Activated CD8-positive, alpha-beta T cell treated with anti-CD3 and anti-CD28 coated beads, Interleukin-2, amount 10 ng/mL, durations not matched to agents 7 days and 5 days (primary cell): ENCODE measurements at regions not wholly inside any gene's neighbourhood (a gene's known extent, or its start where the extent isn't known, plus 50 kb on each side); places are given as distances from the start of the nearest gene placed in this dataset.

ENCODE experiments used
- ATAC-seq: fragments of 150-1000 bp; cut with Tn5 transposase; one replicate; pipeline ENCODE4 v1.10.0; 2021; ENCODE audit warnings: moderate library complexity
- CTCF ChIA-PET: fragments of 350-600 bp; sonication (Branson Sonifier 250); formaldehyde crosslinking; loops from one replicate; lab custom pipeline; 2021; ENCODE audit warnings: antibody characterized with exemption; lab: Charles Lee
- POLR2A ChIA-PET: fragments of 350-600 bp; sonication (Branson Sonifier 250); formaldehyde crosslinking; loops from one replicate; lab custom pipeline; 2021; ENCODE audit warnings: antibody characterized with exemption; lab: Charles Lee
- DNase-seq: peaks from one replicate; pipeline ENCODE4 v3.0.0-alpha.2; 2020
- H3K27ac Mint-ChIP-seq: one replicate; pipeline ENCODE4 v1.8.0; 2021; ENCODE audit warnings: mild to moderate bottlenecking, mixed read lengths
- H3K27me3 Mint-ChIP-seq: one replicate; pipeline ENCODE4 v1.8.0; 2021; ENCODE audit warnings: low read depth, mixed read lengths
- H3K36me3 Mint-ChIP-seq: one replicate; pipeline ENCODE4 v1.8.0; 2021; ENCODE audit warnings: low read depth, mixed read lengths
- H3K4me1 Mint-ChIP-seq: one replicate; pipeline ENCODE4 v1.8.0; 2021; ENCODE audit warnings: low read depth, mixed read lengths
- H3K4me3 Mint-ChIP-seq: one replicate; pipeline ENCODE4 v1.8.0; 2021; ENCODE audit warnings: mild to moderate bottlenecking, mixed read lengths
- H3K9me3 Mint-ChIP-seq: one replicate; pipeline ENCODE4 v1.8.0; 2022; ENCODE audit warnings: mixed read lengths; ENCODE audit not compliant: insufficient read depth

DNA sequence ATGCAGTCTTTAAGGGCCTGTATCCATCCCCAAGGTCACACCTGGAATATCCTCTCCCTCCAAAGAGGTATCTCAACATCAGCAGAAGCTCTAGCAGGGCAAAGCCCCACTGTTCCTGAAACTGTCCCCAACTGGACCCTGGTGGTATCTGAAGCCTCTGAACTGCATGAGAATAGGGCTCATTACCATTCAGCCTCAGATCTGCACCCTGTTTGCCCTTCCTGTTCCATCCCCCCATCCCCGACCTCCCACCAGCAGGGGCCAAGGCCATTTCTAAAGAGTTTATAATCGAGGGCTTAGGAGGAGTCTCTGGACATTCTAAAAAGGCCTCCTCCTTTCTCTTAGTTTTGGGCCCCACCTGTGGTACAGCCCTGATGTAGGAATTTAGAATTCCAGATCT lies 74.0 kb upstream of the THY1 start:
- no peaks in the 10 kb centered on the region for H3K4me1 Mint-ChIP-seq
- DNase-seq (no peak), ATAC-seq (no peak)
- POLR2A ChIA-PET: no interaction called here
- H3K36me3 Mint-ChIP-seq: no peaks in the 10 kb centered on the region
- CTCF ChIA-PET: no interaction called here
- no peaks in the 10 kb centered on the region for H3K9me3 Mint-ChIP-seq
- peaks cover 3% of the 10 kb centered on the region for H3K27me3 Mint-ChIP-seq
- no peak overlapping the region for H3K4me3 Mint-ChIP-seq
- no peak overlapping the region for H3K27ac Mint-ChIP-seq

DNA sequence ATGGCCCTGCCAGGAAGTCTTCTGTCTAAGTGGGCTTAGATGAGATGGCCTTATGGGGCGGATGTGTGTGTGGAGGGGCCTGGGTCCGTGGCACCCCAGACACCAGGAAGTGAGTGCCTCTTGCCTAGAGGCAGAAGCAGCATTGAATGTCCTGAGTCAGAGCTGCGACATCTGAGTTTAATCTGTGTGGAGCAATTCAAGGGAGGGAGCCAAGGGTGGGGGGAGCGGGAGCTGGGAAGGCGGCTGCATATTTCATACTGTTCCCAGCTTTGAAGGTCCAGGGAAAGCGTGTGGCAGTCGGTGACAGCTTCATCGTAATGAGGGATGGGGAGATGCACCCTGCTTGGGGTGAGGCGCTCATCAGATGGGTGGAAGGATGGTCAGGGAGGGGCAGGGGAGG lies 73.5 kb upstream of the THY1 start:
- no peaks in the 10 kb centered on the region for H3K9me3 Mint-ChIP-seq
- POLR2A ChIA-PET: no interaction called here
- H3K36me3 Mint-ChIP-seq: no peaks in the 10 kb centered on the region
- ATAC-seq (no peak), DNase-seq (no peak)
- no peaks in the 10 kb centered on the region for H3K4me1 Mint-ChIP-seq
- no peak overlapping the region for H3K4me3 Mint-ChIP-seq
- H3K27ac Mint-ChIP-seq: no peak overlapping the region
- H3K27me3 Mint-ChIP-seq: peaks cover 3% of the 10 kb centered on the region
- CTCF ChIA-PET: no interaction called here

DNA sequence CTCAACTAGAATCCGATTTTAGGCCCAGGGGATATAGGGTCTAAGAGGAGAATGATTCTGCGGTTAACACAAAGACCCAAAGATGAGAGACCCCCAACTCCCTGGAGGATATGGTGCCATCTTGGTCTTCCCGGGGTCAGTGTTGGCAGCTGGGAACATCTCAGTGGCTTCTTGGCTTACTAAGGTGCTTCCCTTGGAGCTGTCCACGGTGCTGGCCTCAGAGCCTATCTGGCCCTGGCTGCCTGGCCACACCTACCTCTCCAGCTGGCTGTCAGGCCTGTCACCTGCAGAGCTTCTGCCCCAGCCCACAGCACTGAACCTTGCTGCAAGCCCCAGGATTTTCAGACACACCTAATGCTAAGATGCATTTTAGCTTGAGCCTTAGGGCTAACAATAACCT lies 70.7 kb upstream of the THY1 start:
- POLR2A ChIA-PET: no interaction called here
- Mint-ChIP-seq H3K27ac (no peak overlapping the region), H3K36me3 (no peaks in the 10 kb centered on the region), H3K27me3 (no peaks in the 10 kb centered on the region), H3K4me3 (no peak overlapping the region), H3K4me1 (no peaks in the 10 kb centered on the region), H3K9me3 (no peaks in the 10 kb centered on the region)
- CTCF ChIA-PET: interaction anchor here (1.0 kb wide), 1 partner anchor 11 kb away, joined by 3 read pairs; no protein-coding TSS in a partner anchor
- ATAC-seq (no peak), DNase-seq (peak; percentile 34)

DNA sequence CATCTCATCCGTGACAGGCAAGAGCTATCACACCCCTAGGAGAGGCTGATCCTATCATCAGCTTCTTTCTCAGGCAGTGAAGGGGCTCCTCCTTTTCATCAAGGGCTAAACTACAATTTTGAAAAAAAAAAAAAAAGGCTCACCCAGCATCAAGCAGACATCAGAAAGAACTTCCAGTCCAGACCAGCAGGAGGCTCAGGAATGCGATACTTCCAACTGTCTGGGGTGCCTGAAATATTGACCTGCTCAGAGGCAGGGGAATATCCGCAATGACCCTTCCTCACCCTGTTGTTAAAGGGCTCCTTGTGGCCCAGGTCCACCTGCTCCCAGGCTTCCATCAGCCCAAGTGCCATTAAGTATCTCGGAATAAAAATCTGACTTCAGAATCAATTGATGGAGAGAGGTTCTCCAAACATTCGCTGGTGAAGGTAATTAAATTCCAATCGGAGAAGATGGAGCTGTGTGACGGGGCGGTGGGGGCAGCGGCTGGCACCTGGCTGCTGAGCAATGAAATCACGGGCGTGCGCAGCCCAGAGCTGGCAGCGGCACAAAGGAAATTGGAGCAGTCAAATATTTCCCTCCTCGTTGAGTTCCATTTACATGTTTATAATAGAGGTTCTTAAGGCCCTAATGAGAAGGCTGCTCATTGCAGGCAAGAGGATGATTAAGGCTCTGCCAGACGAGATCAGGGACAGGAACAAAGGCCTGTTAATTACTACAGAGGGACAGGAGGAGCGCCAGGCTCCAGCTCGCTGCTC lies 69.0 kb upstream of the THY1 start:
- Mint-ChIP-seq H3K9me3 (no peaks in the 10 kb centered on the region), H3K4me1 (no peaks in the 10 kb centered on the region), H3K36me3 (no peaks in the 10 kb centered on the region), H3K27ac (no peak overlapping the region), H3K4me3 (no peak overlapping the region), H3K27me3 (no peaks in the 10 kb centered on the region)
- DNase-seq (no peak), ATAC-seq (no peak)
- CTCF ChIA-PET: no interaction called here
- POLR2A ChIA-PET: no interaction called here

DNA sequence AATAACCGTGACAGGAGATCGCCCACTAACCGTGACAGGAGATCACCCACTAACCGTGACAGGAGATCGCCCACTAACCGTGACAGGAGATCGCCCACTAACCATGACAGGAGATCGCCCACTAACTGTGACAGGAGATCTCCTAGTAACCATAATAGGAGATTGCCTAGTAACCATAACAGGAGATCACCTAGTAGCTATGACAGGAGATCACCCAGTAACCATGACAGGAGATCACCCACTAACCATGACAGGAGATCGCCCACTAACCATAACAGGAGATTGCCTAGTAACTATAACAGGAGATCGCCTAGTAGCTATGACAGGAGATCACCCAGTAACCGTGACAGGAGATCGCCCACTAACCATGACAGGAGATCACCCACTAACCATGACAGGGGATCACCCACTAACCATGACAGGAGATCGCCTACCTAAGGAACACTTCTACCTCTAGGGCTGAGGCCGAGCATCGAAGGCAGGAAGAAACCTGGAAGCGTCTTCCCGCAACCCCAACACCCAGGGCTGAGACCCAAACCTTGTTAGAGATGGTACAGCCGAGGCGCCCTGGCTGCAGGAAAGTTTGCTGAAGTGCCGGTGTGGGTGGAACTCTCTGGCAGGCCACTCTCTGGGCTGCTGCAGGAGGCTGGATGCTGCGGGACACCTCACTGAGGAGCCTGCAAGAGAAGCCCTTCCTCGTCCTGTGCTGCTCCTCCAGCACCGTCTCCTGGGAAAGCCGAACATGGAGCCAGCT lies 67.5 kb upstream of the THY1 start:
- POLR2A ChIA-PET: no interaction called here
- CTCF ChIA-PET: no interaction called here

DNA sequence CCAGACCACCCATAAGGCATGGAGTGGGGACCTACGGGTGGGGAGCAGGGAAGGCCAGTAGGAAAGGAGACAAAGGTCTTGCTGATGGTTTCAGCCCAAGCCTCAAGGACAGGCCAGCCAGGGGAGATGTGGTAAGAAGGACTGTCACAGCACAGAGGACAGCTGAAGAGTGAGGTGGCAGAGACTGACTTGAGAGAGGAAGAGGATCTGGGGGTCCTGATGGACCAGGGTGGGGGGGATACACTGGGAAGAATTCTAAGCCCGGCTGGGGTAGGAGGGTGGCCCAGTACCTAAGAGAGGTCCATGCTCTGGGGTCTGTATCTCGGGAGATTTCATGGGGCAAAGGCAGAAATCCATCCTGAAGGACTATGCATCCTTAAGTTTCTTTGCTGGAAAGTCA lies 66.1 kb upstream of the THY1 start:
- ChIA-PET POLR2A (no interaction called here), CTCF (no interaction called here)
- H3K27me3 Mint-ChIP-seq: peaks cover 4% of the 10 kb centered on the region
- DNase-seq (no peak), ATAC-seq (no peak)
- no peaks in the 10 kb centered on the region for H3K9me3 Mint-ChIP-seq
- H3K36me3 Mint-ChIP-seq: no peaks in the 10 kb centered on the region
- H3K4me1 Mint-ChIP-seq: no peaks in the 10 kb centered on the region
- no peak overlapping the region for H3K27ac Mint-ChIP-seq
- no peak overlapping the region for H3K4me3 Mint-ChIP-seq

More for the DNA sequence above, 67.5 kb upstream of the THY1 start:
- no peak for DNase-seq
- H3K9me3 Mint-ChIP-seq: no peaks in the 10 kb centered on the region
- H3K4me3 Mint-ChIP-seq: no peak overlapping the region
- no peaks in the 10 kb centered on the region for H3K4me1 Mint-ChIP-seq
- no peak overlapping the region for H3K27ac Mint-ChIP-seq
- H3K36me3 Mint-ChIP-seq: no peaks in the 10 kb centered on the region
- peaks cover 4% of the 10 kb centered on the region for H3K27me3 Mint-ChIP-seq
- no peak for ATAC-seq

DNA sequence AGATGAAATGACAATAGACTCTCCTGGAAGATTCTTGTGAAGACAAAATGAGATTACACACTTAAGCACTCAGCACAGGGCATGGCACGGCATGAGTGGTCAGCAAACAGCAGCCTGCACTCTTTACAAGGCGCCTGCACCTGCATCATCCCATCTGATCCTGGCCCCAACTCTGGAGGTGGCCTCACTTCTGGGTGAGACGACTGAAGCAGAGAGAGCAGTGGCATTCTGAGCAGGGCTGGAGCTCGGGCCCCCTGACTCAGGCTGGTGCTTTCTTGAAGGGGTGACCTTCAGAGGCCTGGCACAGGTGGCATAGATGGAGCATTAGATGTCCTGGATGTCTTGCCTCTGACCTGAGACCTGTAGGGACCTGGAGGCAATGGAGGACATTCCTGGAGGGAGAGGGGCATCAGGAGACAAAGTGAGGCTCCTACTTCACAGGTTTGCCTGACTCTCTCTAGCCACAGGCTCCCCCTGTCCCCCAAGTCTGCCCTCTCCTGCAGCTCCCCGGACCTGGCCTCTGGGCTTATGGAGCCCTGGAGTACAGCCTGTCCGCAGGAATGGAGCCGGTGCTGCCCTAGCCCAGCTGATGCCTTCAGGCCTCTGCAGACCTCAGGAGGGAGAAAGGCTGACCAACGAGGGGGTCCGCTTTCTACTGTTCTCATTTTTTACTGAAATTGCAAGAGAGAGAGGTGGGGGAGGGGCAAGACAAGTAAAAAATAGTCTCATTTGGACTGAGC lies 65.5 kb upstream of the THY1 start:
- Mint-ChIP-seq H3K4me3 (no peak overlapping the region), H3K27ac (no peak overlapping the region), H3K9me3 (no peaks in the 10 kb centered on the region), H3K27me3 (peaks cover 4% of the 10 kb centered on the region), H3K4me1 (no peaks in the 10 kb centered on the region), H3K36me3 (no peaks in the 10 kb centered on the region)
- ATAC-seq (no peak), DNase-seq (no peak)
- POLR2A ChIA-PET: no interaction called here
- CTCF ChIA-PET: no interaction called here

DNA sequence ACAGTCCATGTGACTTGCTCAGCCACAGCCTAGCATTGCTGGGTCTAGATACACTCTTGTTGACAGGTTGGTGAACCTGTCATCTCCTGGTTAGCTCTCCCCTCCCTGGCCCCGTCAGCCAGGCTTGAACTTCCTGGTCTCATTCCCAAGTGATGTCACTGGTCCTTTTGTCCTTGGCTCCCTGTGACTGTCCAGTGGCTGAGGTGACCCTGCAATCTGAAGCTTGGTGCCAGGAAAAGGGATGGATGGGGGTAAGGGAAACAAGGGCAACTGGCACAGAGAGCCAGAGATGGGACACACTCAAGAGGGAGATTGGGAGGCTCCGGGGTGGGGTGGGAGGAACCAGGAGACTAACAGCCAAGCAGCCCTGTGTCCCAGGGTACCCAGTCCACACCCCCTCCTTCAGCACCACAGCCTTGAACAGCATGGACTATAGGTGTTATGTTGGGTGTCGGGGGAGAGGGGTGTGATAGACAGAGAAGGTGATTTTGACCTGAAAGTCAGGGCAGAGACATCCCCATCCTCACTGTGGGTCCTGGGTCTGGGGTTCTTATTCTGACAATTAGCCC lies 63.8 kb upstream of the THY1 start:
- Mint-ChIP-seq H3K27me3 (peaks cover 4% of the 10 kb centered on the region), H3K27ac (no peak overlapping the region), H3K4me1 (no peaks in the 10 kb centered on the region), H3K36me3 (no peaks in the 10 kb centered on the region), H3K4me3 (no peak overlapping the region), H3K9me3 (no peaks in the 10 kb centered on the region)
- ChIA-PET CTCF (no interaction called here), POLR2A (no interaction called here)
- no peak for DNase-seq
- ATAC-seq: no peak

DNA sequence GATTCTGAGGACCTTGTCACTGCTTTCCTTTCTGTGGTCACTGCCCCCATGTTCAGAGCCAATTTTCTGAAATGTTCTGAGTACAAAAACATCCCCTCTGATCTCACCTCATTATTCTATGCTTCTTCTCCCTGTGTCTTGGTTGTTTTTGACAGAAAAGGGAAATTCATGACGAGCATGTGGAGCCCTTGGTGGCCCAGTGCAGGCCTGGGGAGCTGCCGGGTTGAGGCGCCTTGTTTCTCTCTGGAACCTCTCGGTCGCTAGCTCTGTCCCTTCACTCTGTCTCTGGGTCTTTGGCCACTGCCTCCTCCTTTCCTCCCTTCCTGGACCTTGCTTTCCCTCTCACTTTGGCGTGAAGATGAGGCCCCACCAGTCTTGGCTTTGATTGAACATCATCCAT lies 63.0 kb upstream of the THY1 start:
- Mint-ChIP-seq H3K36me3 (no peaks in the 10 kb centered on the region), H3K27ac (no peak overlapping the region), H3K4me1 (no peaks in the 10 kb centered on the region), H3K27me3 (peaks cover 4% of the 10 kb centered on the region), H3K4me3 (no peak overlapping the region), H3K9me3 (no peaks in the 10 kb centered on the region)
- ChIA-PET POLR2A (no interaction called here), CTCF (interaction anchor here (0.8 kb wide), 1 partner anchor 11 kb away, joined by 4 read pairs; no protein-coding TSS in a partner anchor)
- ATAC-seq: no peak
- no peak for DNase-seq

DNA sequence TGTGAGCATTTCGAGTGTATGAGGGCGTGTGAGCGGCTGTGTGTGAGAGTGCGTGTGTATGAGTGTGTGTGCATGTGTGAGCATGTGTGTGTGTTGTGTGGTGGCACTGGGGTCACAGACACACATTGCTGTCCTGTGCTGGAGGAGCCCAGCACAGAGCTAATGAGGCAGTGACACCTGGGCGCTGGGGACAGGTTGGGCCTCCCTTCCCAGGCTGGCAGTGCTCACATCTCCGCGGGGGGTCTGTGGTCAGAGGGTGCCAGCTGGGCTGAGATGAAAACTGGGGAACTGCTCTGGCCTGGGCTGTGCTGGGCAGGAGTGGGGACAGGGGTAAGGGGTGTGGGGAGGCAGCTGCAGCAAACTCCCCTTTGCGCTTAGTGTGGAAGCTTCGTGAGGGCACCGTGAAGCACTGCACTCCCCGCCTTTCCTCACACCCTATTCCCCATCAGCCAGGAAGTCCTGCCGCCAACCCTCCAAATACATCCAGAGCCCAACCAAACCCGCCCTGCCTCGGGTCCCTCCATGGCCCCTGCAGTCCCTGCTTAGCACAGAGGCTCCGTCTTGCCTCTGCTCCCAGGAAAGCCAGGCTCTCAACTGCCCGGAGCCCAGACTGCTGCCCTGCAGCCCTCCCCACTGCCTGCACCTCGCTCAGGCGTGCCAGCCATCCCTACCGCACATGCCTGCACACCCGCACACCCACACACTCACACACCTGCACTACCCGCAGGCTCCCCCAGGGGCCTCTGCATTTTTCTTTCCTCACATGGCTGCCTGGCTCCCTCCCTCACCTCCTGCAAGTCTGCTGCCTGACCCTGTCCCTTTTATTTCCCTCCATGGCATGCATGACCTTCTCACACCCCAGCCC lies 62.0 kb upstream of the THY1 start:
- CTCF ChIA-PET: interaction anchor here (0.8 to 1.7 kb wide), 2 partner anchors 10 kb away, joined by 4 to 5 read pairs; no protein-coding TSS in a partner anchor
- DNase-seq: no peak
- H3K4me3 Mint-ChIP-seq: no peak overlapping the region
- no peaks in the 10 kb centered on the region for H3K4me1 Mint-ChIP-seq
- no peaks in the 10 kb centered on the region for H3K36me3 Mint-ChIP-seq
- H3K27ac Mint-ChIP-seq: no peak overlapping the region
- POLR2A ChIA-PET: no interaction called here
- no peaks in the 10 kb centered on the region for H3K9me3 Mint-ChIP-seq
- no peak for ATAC-seq
- peaks cover 7% of the 10 kb centered on the region for H3K27me3 Mint-ChIP-seq

DNA sequence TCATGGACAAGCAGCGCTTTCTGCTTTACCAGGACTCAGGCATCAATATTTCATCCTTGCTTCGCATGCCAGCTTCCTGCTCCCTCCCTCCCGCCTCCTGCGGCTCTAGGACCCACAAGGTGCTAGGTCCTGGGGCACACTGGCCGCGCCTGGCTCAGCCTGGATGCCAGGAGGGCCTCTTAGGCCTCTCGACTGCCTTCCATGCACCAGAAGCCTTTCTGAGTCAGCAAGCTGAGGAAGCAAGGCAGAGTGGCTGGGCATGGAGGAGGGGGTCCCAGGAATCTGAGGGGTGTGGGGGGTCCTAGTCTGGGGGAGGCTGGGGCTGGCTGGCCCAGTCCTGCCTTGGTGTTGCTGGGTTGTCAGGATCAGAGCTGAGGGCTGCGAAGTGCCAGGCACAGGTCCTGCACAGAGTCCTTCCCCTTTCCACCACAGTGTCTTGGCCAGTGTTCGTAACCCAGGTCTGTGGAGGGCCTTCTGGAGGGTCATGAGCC lies 61.0 kb upstream of the THY1 start:
- DNase-seq: no peak
- CTCF ChIA-PET: interaction anchor here (0.8 to 1.7 kb wide), 3 partner anchors 9 to 246 kb away, joined by 3 to 5 read pairs (median 3); no protein-coding TSS in a partner anchor
- Mint-ChIP-seq H3K9me3 (no peaks in the 10 kb centered on the region), H3K4me3 (no peak overlapping the region), H3K4me1 (no peaks in the 10 kb centered on the region), H3K27ac (no peak overlapping the region), H3K27me3 (peaks cover 7% of the 10 kb centered on the region), H3K36me3 (no peaks in the 10 kb centered on the region)
- POLR2A ChIA-PET: no interaction called here
- ATAC-seq: no peak
